SK-N-SH (cell line): ENCODE measurements at regions not wholly inside any gene's neighbourhood (a gene's known extent, or its start where the extent isn't known, plus 50 kb on each side); places are given as distances from the start of the nearest gene placed in this dataset.

Experiments
- CTCF ChIA-PET: fragments of 300-600, 350-600 bp; formaldehyde crosslinking; extraction: SDS; loops from one replicate; lab custom pipeline; 2021; lab: Yijun Ruan, JAX
- POLR2A ChIA-PET: fragments of 350-600 bp; sonication (Branson Sonifier 250); formaldehyde crosslinking; extraction: SDS; loops from one replicate; lab custom pipeline; 2020; ENCODE audit warnings: antibody characterized with exemption, inconsistent platforms; lab: Yijun Ruan, JAX
- DNase-seq: peaks from one replicate; pipeline ENCODE4 v3.0.0; 2012
- H2AFZ ChIP-seq: fragments of 200-600 bp; sonication (generic); 2 replicates; pipeline ENCODE4 v1.8.1; 2016; ENCODE audit warnings: antibody characterized with exemption, mild to moderate bottlenecking, low read depth
- H3F3A ChIP-seq: fragments of 200-600 bp; sonication (generic); replicated peaks from 2 replicates; pipeline ENCODE3; 2016; ENCODE audit warnings: antibody characterized with exemption, mild to moderate bottlenecking; ENCODE audit not compliant: insufficient read depth
- H3K27ac ChIP-seq, 2 experiments: fragments of 200-500 bp in 1 of 2; fragments of 200-600 bp in 1 of 2; sonication (Bioruptor generic) in 1 of 2; sonication (generic), shearing (Covaris generic) in 1 of 2; 2 replicates each; pipeline versions ENCODE4 v1.5.1 to v1.6.1; 2014 to 2016; ENCODE audit warnings: low read depth in 2 of 2, inconsistent platforms in 1 of 2, low read length in 1 of 2, mild to moderate bottlenecking in 1 of 2, mixed read lengths in 1 of 2
- H3K27me3 ChIP-seq: fragments of 200-600 bp; sonication (generic), shearing (Covaris generic); 2 replicates; pipeline ENCODE4 v1.6.1; 2016; ENCODE audit warnings: mixed run types; ENCODE audit not compliant: insufficient read depth
- H3K36me3 ChIP-seq, 2 experiments: fragments of 200-500 bp in 1 of 2; fragments of 200-600 bp in 1 of 2; sonication (Bioruptor generic) in 1 of 2; sonication (generic) in 1 of 2; replicated peaks in 1 of 2; 2 replicates each; pipeline versions ENCODE3 to v1.5.1; 2014 to 2016; ENCODE audit warnings: low read length in 1 of 2, mild to moderate bottlenecking in 1 of 2; ENCODE audit not compliant: insufficient read depth in 2 of 2, control insufficient read depth in 1 of 2
- H3K4me1 ChIP-seq, 2 experiments: fragments of 200-500 bp in 1 of 2; fragments of 200-600 bp in 1 of 2; sonication (Bioruptor generic) in 1 of 2; sonication (generic), shearing (Covaris generic) in 1 of 2; 2 replicates each; pipeline versions ENCODE4 v1.5.1 to v1.6.1; 2014 to 2016; ENCODE audit warnings: low read depth in 1 of 2, low read length in 1 of 2, mixed run types in 1 of 2; ENCODE audit not compliant: insufficient read depth in 2 of 2, control insufficient read depth in 1 of 2
- H3K4me2 ChIP-seq: fragments of 200-600 bp; sonication (generic), shearing (Covaris generic); 2 replicates; pipeline ENCODE4 v1.6.1; 2017; ENCODE audit warnings: mixed run types
- H3K4me3 ChIP-seq, 2 experiments: fragments of 200-500 bp in 1 of 2; fragments of 200-600 bp in 1 of 2; sonication (Bioruptor generic) in 1 of 2; sonication (generic), shearing (Covaris generic) in 1 of 2; 2 replicates each; pipeline versions ENCODE4 v1.5.1 to v1.8.1; 2014 to 2016; ENCODE audit warnings: low read depth in 2 of 2, inconsistent platforms in 1 of 2, low read length in 1 of 2, mild to moderate bottlenecking in 1 of 2, mixed read lengths in 1 of 2, moderate library complexity in 1 of 2
- H3K79me2 ChIP-seq: fragments of 200-600 bp; sonication (generic); 2 replicates; pipeline ENCODE4 v1.8.1; 2017; ENCODE audit warnings: mild to moderate bottlenecking; ENCODE audit not compliant: insufficient read depth
- H3K9ac ChIP-seq: fragments of 200-600 bp; sonication (generic); 2 replicates; pipeline ENCODE4 v1.6.1; 2017; ENCODE audit warnings: mixed run types
- H3K9me2 ChIP-seq: fragments of 200-600 bp; sonication (generic); 2 replicates; pipeline ENCODE4 v1.6.1; 2017; ENCODE audit warnings: mixed run types
- H3K9me3 ChIP-seq: fragments of 200-600 bp; sonication (generic); 2 replicates; pipeline ENCODE4 v1.6.1; 2017; ENCODE audit warnings: mixed run types, mild to moderate bottlenecking, moderate library complexity
- H4K20me1 ChIP-seq: fragments of 200-600 bp; sonication (generic); 2 replicates; pipeline ENCODE4 v1.6.1; 2017; ENCODE audit warnings: mild to moderate bottlenecking, mixed run types; ENCODE audit not compliant: insufficient read depth
- CHD2 ChIP-seq: fragments of 150-350 bp; IDR thresholded peaks from 2 replicates; pipeline ENCODE4 v1.6.1; 2018; ENCODE audit warnings: low read length; ENCODE audit not compliant: partially characterized antibody
- EP300 ChIP-seq, 2 experiments: IDR thresholded peaks; 2 replicates each; pipeline versions ENCODE4 v1.4.0 to v1.6.1; 2012; ENCODE audit warnings: borderline replicate concordance in 1 of 2, low read depth in 1 of 2, low read length in 1 of 2
- FOSL2 ChIP-seq: IDR thresholded peaks from 2 replicates; pipeline ENCODE4 v1.4.0; 2012; ENCODE audit warnings: low read depth, mild to moderate bottlenecking, moderate library complexity, borderline replicate concordance
- FOXJ3 ChIP-seq: sonication (generic); formaldehyde crosslinking; IDR thresholded peaks from 2 replicates; pipeline ENCODE4 v1.5.1; 2020; ENCODE audit warnings: mild to moderate bottlenecking, missing genetic modification reagents
- GABPA ChIP-seq: IDR thresholded peaks from 2 replicates; pipeline ENCODE4 v1.4.0; 2012; ENCODE audit warnings: low read depth, mild to moderate bottlenecking
- IRF3 ChIP-seq: fragments of 150-350 bp; IDR thresholded peaks from 2 replicates; pipeline ENCODE4 v1.6.1; 2016; ENCODE audit warnings: mild to moderate bottlenecking, low read depth, low read length
- JUND ChIP-seq: IDR thresholded peaks from 2 replicates; pipeline ENCODE4 v1.4.0; 2012
- MAX ChIP-seq: IDR thresholded peaks from 2 replicates; pipeline ENCODE4 v1.4.0; 2012; ENCODE audit warnings: low read depth
- MXI1 ChIP-seq: IDR thresholded peaks from 2 replicates; pipeline ENCODE4 v1.6.1; 2012; ENCODE audit warnings: mild to moderate bottlenecking, low read depth, low read length, improper control_type of control experiment
- NFIC ChIP-seq: IDR thresholded peaks from 2 replicates; pipeline ENCODE4 v1.4.0; 2012; ENCODE audit warnings: borderline replicate concordance
- NRF1 ChIP-seq: IDR thresholded peaks from 2 replicates; pipeline ENCODE4 v1.6.1; 2012; ENCODE audit warnings: low read depth, mild to moderate bottlenecking, low read length
- PBX3 ChIP-seq: IDR thresholded peaks from 2 replicates; pipeline ENCODE4; 2012
- POLR2AphosphoS5 ChIP-seq: IDR thresholded peaks from 2 replicates; pipeline ENCODE4 v1.6.1; 2012; ENCODE audit warnings: low read depth, low read length
- RAD21 ChIP-seq: IDR thresholded peaks from 2 replicates; pipeline ENCODE4 v1.6.1; 2012; ENCODE audit warnings: mild to moderate bottlenecking, low read length
- RCOR1 ChIP-seq: fragments of 150-350 bp; IDR thresholded peaks from 2 replicates; pipeline ENCODE4 v1.6.1; 2017; ENCODE audit warnings: antibody characterized with exemption, low read length
- RFX5 ChIP-seq: IDR thresholded peaks from 2 replicates; pipeline ENCODE4 v1.6.1; 2012; ENCODE audit warnings: mild to moderate bottlenecking, improper control_type of control experiment, low read length
- SIN3A ChIP-seq: IDR thresholded peaks from 2 replicates; pipeline ENCODE4 v1.6.1; 2012; ENCODE audit warnings: low read depth, mild to moderate bottlenecking, low read length, moderate library complexity, borderline replicate concordance
- TAF1 ChIP-seq: IDR thresholded peaks from 2 replicates; pipeline ENCODE4 v1.6.1; 2012; ENCODE audit warnings: low read depth, mild to moderate bottlenecking, low read length, moderate library complexity, borderline replicate concordance
- TCF12 ChIP-seq: IDR thresholded peaks from 2 replicates; pipeline ENCODE4 v1.4.0; 2012
- WGBS: methylation state at CpG from one replicate; pipeline ENCODE4 v1.1.6; 2017; ENCODE audit warnings: low lambda C conversion rate; 5-methylcytosine and 5-hydroxymethylcytosine counted together
- TF ChIP-seq, protein P1 (sequence below): IDR thresholded peaks from 2 replicates; pipeline ENCODE4 v1.4.0; 2012; ENCODE audit warnings: low read depth, borderline replicate concordance
- TF ChIP-seq, protein P2 (sequence below): fragments of 150-350 bp; IDR thresholded peaks from 2 replicates; pipeline ENCODE4 v1.6.1; 2017; ENCODE audit warnings: antibody characterized with exemption, low read length, low read depth, borderline replicate concordance
- TF ChIP-seq, protein P3 (sequence below): IDR thresholded peaks from 2 replicates; pipeline ENCODE4 v1.4.0; 2012; ENCODE audit warnings: low read depth, borderline replicate concordance

- POLR2A ChIA-PET = no interaction called here
Measured at GRCh38 chr7:109473172-109473571, 903.5 kb downstream of the DNAJB9 start.

GRCh38 chr7:109476409-109476808 lies 906.7 kb downstream of the DNAJB9 start:
- Histone ChIP-seq H4K20me1 (no peaks in the 10 kb centered on the region), H3K27me3 (no peaks in the 10 kb centered on the region), H3K9me2 (no peaks in the 10 kb centered on the region), H3K9me3 (0 out of 2 replicates have a peak, but pooled peaks cover 4% of the 10 kb centered on the region), H2AFZ (no peak overlapping the region), H3K9ac (no peak overlapping the region), H3K4me3 (no peak overlapping the region), H3F3A (no peaks in the 10 kb centered on the region), H3K4me1 (no peaks in the 10 kb centered on the region; a peak in 1 of 4 replicates), H3K27ac (no peak overlapping the region), H3K36me3 (no peaks in the 10 kb centered on the region), H3K79me2 (no peaks in the 10 kb centered on the region), H3K4me2 (no peak overlapping the region)
- DNase-seq = no peak
- WGBS = 49% methylated on average over 3 of the region's 3 CpGs
- ChIA-PET POLR2A (no interaction called here), CTCF (no interaction called here)
- no peak for TF ChIP-seq EP300 (IDR thresholded peaks at IDR 0.05; ENCODE audit: borderline replicate concordance in 1 of 2, low read depth in 1 of 2, low read length in 1 of 2)
- no peak for TF ChIP-seq NRF1
- no peak for TF ChIP-seq GABPA
- no peak for TF ChIP-seq SIN3A
- no peak for TF ChIP-seq CHD2
- no peak for TF ChIP-seq IRF3
- TF ChIP-seq RAD21 = no peak
- no peak for TF ChIP-seq TAF1
- no peak for TF ChIP-seq JUND
- no peak for TF ChIP-seq MAX
- no peak for TF ChIP-seq RCOR1
- TF ChIP-seq FOXJ3 = no peak
- TF ChIP-seq NFIC = no peak
- TF ChIP-seq FOSL2 = no peak
- TF ChIP-seq, protein P1, sequence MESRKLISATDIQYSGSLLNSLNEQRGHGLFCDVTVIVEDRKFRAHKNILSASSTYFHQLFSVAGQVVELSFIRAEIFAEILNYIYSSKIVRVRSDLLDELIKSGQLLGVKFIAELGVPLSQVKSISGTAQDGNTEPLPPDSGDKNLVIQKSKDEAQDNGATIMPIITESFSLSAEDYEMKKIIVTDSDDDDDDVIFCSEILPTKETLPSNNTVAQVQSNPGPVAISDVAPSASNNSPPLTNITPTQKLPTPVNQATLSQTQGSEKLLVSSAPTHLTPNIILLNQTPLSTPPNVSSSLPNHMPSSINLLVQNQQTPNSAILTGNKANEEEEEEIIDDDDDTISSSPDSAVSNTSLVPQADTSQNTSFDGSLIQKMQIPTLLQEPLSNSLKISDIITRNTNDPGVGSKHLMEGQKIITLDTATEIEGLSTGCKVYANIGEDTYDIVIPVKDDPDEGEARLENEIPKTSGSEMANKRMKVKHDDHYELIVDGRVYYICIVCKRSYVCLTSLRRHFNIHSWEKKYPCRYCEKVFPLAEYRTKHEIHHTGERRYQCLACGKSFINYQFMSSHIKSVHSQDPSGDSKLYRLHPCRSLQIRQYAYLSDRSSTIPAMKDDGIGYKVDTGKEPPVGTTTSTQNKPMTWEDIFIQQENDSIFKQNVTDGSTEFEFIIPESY = no peak
- TF ChIP-seq, protein P2, sequence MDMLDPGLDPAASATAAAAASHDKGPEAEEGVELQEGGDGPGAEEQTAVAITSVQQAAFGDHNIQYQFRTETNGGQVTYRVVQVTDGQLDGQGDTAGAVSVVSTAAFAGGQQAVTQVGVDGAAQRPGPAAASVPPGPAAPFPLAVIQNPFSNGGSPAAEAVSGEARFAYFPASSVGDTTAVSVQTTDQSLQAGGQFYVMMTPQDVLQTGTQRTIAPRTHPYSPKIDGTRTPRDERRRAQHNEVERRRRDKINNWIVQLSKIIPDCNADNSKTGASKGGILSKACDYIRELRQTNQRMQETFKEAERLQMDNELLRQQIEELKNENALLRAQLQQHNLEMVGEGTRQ = no peak
- TF ChIP-seq MXI1 = no peak
- no peak for TF ChIP-seq RFX5

More at GRCh38 chr7:109473172-109473571, 903.5 kb downstream of the DNAJB9 start:
- H3K36me3 ChIP-seq = no peaks in the 10 kb centered on the region
- H3K4me1 ChIP-seq = no peaks in the 10 kb centered on the region
- H3K9me3 ChIP-seq = no peaks in the 10 kb centered on the region
- H3K4me2 ChIP-seq = no peak overlapping the region
- H3F3A ChIP-seq = no peaks in the 10 kb centered on the region
- H4K20me1 ChIP-seq = no peaks in the 10 kb centered on the region
- WGBS = 51% methylated on average over 1 of the region's 1 CpG
- no peak for DNase-seq
- H3K9me2 ChIP-seq = no peaks in the 10 kb centered on the region
- CTCF ChIA-PET = no interaction called here
- H3K79me2 ChIP-seq = no peaks in the 10 kb centered on the region
- H3K27me3 ChIP-seq = no peaks in the 10 kb centered on the region
- no peak overlapping the region for H3K27ac ChIP-seq
- H3K4me3 ChIP-seq = no peak overlapping the region
- no peak overlapping the region for H3K9ac ChIP-seq
- H2AFZ ChIP-seq = no peak overlapping the region
- TF ChIP-seq POLR2AphosphoS5 (no peak), PBX3 (no peak), RCOR1 (no peak), TCF12 (no peak), GABPA (no peak), NRF1 (no peak)
- TF ChIP-seq, protein P3, sequence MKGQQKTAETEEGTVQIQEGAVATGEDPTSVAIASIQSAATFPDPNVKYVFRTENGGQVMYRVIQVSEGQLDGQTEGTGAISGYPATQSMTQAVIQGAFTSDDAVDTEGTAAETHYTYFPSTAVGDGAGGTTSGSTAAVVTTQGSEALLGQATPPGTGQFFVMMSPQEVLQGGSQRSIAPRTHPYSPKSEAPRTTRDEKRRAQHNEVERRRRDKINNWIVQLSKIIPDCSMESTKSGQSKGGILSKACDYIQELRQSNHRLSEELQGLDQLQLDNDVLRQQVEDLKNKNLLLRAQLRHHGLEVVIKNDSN = no peak
